Endometrium (tissue), 2 donors: ENCODE measurements at regions not wholly inside any gene's neighbourhood (a gene's known extent, or its start where the extent isn't known, plus 50 kb on each side); places are given as distances from the start of the nearest gene placed in this dataset.

Experiments
- FAIRE-seq: peaks from 2 replicates; lab custom pipeline; 2012; peaks lifted over from hg19 to GRCh38; lab: Jason Lieb, UNC
- donor health status: control.
- donor health status: control.

DNA sequence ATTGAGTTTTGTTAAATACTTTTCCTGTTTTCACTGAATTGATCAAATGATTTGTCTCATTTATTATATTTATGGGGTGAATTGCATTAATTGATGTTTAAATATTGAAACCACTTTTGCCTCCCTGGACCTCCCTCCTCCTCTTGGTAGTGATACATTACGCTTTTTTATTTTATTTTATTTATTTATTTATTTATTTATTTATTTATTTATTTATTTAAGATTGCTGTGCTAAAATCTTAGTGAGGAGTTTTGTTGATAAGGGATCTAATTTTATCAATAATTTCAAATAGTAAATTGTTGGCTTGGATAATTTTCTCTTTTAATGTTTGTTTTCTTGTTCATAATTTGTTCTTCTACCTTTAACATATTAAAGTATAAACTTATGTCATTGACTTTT is 1281.0 kb upstream of the NXPH2 start:
- no peak for FAIRE-seq

DNA sequence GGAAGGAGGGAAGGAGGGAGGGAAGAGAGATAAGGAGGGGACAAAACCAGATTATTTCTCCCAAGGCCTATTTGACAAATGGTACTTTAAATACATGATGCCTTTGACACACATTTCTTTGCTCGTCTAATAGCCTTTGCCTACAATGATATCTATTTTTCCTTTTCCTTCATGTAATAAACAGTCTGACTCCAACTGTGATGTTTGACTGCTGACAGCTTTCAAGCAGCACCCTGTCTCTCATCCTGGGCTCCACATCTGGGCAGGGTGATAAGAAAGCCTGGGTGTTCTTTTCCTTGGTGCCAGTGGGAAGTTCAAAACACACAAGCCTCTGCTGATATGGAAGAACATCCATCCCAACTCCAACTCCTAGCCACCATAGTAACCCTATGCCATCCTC is 1277.7 kb upstream of the NXPH2 start:
- no peak for FAIRE-seq

DNA sequence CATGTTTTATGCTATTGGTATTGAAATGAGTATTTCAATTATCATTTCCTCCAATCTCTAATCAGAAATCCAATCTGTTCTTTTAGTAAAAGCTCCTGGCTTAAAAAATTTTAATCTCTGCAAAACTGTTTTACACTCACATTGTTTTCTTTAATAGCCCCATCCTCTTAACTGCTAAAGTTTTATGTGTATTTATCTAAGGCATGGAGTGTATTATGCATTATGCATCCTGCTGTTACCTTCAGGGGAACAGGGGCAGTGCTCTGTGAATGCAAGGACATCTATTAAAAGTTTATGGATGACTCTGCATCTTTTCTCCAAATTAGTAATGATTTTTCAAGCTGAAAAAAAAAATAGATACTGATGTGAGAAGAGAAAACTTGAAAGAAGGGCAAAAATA is 1261.6 kb upstream of the NXPH2 start:
- no peak for FAIRE-seq

DNA sequence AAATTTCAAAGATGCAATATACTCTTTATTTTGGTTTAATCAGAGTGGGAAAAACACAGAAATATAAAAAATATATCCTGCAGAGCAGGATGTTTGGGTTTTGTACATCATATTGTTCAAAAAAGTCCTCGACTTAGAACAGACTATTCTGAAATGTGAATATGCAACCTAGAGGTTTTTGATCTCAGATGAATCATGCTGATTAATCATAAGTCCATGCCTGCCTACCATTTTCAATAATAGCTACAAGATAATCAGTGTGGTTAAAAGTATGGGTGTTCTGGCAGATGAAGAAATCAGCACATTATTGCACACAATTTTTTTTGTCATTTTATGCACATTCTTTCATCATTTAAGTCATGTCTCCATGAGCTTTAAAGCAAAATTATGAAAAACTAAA is 1261.0 kb upstream of the NXPH2 start:
- FAIRE-seq, result no peak

DNA sequence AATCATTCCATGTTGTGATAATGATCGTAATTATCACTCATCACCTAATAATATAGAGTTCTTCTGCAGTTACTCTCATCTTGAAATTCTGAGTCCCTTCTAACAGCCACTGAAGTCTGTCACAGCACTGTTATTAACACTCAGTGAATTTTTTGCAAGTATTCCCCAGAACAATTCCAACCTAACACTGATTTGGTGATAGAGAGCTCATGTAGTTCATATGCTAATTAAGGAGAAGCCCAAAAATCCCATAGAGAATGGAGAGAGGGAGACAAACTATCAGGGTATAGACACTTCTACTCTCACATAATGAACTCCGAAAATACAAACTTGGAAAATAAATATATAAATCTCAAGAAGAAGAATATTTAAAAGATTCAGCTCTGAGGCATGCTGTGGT is 1253.4 kb upstream of the NXPH2 start:
- FAIRE-seq, result no peak

DNA sequence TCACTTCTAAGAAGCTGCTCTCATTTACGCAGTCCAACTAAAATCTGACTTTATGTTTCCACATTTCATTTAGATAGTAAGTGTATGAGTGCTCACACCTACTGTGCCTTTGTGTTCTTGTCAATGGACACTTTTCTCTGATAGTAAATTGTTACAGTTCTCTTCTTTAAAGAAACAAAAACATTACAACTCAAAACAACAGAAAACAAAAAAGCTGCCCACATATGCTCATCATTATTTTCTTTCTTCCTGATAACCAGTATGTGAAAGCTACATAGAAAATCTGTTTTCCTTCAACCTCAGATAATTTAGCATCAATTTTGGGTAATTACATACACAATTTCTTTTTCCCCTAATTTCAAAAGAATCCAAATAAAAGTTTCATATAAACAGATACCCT is 1247.8 kb upstream of the NXPH2 start:
- peak; percentile 72 for FAIRE-seq

DNA sequence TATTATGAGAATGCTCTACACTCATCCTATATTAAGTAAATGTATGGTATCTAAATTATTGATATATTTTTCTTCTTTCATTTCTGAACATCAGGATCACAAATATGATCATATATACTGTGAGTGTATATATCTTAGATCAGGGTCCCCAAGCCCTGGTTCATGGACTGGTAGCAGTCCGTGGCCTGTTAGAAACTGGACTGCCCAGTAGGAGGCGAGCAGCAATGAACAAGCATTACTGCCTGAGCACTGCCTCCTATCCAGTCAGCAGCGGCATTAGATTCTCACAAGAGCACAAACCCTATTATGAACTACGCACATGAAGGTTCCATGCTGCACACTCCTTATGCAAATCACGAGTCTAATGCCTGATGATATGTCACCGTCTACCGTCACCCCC is 1247.1 kb upstream of the NXPH2 start:
- no peak for FAIRE-seq

DNA sequence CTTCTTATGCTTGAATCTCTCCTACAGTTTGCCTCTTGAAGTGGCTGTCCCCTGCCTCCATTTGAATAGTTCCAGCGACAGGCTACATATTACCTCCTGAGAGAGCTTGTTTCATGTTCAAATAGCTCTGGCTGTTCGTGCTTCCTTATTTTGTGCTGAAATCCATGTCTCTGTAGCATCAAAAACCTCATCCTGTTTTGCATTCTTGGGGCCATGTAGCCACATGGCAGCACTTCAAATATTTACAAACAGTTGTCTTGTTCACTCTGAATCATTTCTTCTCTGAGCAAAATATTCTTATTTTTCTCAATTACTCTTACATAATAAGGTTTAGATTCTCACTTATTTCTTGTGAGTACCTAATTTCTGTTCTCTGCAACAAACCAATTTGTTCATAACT is 1243.1 kb upstream of the NXPH2 start:
- peak; percentile 80 for FAIRE-seq

DNA sequence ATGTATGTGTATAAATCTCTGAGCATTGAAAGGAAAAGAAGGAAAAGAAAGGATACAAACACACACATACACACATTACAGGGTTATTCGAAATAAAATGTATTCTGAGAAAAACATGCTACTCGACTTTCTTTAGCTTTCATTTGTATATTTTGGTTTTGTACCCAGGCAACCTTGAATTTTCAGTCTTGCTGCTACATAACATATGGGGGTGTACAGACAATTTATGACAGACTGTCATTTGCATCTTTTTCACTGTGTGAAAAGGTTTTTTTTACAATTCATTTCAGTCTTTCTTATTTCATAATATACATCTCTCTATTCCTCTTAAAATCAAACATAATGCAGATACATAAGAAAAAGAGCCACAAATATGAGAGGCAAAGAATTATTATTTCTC is 1238.4 kb upstream of the NXPH2 start:
- FAIRE-seq, result no peak

DNA sequence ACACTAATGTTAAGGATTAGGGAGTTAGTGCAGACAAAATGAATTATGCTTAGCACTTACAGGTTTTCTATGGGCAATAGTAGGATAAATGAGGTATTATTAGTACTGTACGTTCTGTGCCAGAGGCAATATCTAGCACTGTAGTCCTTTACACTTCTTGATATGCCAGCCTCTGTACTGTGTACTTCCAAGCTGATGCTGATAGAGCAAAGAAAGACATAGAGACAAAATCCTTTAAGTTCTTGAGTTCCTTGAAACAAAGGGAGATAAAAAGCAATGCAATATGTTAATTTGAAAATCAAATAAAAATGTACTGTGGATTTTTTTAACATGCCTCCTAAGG is 1234.0 kb upstream of the NXPH2 start:
- FAIRE-seq, result no peak

DNA sequence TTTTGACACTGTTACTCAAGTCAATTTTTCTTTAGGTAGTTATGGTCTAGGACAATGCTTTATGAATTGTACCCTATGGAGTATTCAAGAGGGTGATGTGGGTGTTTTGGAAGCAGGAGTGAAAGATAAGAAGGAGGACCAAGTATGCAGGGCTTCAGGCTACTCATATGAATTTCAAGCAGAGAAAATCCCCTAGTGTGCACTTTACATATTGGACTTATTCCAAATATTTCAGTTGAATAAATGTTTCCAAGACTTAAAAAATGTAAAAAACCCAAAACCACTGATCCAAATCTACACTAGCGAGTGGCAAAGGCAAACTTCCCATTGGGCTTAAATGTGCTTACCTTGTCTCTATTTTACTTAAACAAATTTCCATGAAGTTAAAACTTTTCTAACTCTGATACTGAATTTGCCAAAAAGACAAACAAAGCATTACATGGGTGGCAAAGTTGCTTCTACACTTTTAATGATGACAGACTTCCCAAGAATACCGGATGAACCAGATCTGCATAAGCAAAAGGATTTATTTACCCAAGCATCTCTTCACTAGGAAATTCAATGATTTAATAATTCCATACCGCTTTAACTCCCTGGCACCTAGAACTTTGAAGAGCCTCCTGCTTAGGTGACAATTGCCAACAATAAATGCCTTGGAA is 1233.5 kb upstream of the NXPH2 start:
- FAIRE-seq, result no peak

DNA sequence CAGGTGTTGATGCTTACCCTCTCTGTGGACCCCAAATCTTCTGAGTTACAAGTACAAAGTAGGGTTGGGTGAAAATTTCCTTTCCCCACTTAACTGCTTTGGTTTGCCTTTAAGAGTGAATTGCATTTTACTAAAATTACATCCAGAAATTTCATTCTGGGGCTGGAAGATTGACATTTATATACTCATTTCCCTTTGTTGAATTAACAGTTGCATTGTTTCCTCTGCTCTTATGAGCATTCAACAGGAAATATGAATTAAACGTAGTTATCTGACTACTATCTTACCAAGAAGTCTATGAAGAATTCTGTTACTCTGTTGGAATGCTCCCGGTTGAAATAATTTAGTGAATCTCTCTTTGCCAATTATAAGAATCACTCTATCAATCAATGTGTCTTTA is 1231.1 kb upstream of the NXPH2 start:
- no peak for FAIRE-seq

DNA sequence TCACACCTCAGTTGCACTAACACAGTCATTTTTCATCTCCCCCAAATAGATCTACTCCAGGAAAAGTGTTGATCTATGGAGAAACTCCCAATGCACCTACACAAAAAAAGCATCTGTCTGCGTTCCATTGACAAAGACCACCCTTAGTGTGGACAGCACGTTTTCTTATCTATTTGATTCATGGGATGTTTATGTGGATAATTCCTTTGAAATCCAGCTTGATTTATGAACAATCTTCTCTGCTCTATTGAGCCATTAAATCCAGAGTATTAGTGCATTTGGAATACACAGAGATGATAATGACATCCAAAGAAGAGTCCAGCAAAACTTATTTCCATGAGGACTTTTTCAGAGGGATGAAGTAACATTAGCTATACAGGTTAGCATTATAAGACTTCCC is 1221.9 kb upstream of the NXPH2 start:
- FAIRE-seq, result no peak

DNA sequence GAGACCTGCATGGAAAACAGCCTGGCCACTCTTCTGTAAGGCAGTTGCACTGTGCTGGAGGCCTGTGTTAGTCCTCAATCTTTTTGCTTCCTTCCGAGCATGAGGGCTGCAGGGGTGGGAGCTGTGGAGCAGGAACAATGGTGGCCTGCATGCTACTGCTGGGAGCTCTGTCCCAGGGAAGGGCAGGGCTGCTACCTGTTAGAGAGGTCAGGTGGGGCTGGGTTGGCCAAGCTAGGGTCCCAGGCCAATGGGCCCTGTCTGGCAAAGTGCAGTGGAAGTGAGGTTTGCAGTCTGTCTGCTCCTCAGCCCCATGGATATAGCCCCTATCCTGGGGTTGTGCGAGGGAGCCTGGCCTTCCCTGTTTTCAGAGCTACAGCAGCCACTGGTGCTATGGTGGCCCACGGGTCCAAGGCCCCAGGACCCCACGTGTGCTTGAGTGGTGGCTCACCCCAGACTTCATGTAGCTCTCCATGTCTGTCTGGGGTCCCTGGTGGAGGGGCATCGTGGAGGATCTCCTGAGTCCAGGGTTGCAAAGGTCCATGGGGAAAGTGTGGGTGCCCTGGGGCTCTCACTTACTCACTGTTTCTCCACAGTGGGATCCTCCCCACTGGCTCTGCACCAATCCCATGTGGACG is 1212.6 kb upstream of the NXPH2 start:
- FAIRE-seq, result no peak

DNA sequence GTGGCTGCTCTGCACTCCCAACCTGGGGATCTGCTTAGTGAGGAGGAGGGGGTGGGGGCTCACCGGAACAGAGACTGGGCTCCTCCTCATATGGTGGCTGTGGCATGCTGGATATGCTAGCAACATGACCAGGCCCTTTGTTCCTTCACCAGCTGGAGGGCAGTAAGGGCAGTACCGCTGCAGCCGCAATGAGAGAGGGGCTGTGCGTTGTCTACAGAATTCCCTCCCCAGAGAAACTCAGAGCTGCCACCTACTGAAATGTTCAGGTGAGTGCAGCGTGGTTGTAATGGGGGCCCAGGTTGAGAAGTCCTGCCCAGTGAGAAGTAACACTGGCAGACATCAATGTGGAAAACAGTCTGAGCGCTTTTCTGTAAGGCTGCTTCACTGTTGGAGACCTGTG is 1211.9 kb upstream of the NXPH2 start:
- FAIRE-seq, result no peak

DNA sequence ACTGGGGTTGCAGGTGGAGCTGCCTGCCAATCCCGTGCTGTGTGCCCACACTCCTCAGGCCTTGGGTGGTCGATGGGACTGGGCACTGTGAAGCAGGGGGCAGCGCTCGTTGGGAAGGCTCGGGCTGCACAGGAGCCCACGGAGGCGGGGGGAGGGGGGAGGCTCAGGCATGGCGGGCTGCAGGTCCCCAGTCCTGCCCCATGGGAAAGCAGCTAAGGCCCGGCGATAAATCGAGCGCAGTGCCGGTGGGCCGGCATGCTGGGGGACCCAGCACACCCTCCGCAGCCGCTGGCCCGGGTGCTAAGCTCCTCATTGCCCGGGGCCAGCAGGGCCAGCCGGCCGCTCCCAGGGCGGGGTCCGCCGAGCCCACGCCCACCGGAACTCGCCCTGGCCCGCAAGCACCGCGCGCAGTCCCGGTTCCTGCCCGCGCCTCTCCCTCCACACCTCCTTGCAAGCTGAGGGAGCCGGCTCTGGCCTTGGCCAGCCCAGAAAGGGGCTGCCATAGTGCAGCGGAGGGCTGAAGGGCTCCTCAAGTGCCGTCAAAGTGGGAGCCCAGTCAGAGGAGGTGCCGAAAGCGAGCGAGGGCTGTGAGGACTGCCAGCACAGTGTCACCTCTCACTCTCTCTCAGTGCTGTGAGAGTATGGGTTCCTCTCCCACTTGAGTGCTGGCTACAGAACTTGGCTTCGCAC is 1210.6 kb upstream of the NXPH2 start:
- no peak for FAIRE-seq

DNA sequence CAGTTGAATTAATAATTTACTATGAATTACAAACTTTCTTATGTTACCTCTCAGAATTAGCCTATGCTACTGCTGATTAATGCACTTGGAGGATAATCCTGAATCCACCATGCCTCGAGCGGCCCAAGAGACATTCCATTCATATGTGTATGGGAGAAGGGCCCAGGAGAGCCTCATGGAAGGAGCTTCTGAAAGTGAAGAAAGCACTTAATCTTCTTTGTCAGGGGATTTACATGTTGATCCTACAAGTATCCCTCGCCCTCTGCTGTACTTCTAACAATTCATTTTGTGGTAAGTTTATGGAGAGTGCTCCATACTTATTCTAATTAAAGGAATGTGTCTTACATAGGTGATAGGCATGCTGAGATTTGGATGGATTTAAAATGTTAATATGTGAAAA is 1189.1 kb upstream of the NXPH2 start:
- no peak for FAIRE-seq

DNA sequence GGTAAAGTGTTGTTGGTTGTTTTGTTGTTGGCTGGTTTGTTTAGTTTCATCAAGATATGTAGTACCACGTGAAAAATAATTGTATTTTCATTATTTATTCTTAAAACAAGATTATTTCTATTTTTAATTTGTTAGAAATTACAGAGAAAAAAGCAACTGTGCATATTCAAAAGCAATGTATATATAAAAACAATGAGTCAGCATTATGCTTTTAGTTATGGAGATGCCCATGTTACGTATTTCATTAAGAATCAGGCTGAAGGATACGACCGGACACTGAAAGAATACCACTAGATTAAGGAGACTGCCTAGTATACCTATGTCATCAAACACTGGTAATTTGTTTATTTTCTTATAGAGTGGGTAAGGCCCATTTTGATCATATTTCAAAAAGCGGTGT is 1188.4 kb upstream of the NXPH2 start:
- no peak for FAIRE-seq

DNA sequence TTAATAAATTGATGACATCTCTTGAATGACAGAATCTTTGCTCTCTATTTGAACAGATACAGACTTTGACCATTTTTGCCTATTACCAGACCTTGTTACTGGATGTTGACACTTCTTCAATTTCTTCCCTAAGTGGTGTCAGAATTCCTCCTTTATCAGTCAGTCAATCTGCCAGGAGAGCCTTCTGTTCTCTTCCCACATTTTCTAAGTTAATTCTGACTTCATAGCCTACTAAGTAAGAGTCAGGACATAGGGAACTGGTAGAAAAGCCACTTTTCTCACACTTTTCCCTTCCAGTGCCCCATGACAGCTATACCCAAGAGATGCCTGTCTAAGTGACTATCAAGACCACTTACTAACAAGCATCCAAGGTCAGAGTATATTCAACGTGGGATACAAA is 1187.5 kb upstream of the NXPH2 start:
- FAIRE-seq, result no peak

DNA sequence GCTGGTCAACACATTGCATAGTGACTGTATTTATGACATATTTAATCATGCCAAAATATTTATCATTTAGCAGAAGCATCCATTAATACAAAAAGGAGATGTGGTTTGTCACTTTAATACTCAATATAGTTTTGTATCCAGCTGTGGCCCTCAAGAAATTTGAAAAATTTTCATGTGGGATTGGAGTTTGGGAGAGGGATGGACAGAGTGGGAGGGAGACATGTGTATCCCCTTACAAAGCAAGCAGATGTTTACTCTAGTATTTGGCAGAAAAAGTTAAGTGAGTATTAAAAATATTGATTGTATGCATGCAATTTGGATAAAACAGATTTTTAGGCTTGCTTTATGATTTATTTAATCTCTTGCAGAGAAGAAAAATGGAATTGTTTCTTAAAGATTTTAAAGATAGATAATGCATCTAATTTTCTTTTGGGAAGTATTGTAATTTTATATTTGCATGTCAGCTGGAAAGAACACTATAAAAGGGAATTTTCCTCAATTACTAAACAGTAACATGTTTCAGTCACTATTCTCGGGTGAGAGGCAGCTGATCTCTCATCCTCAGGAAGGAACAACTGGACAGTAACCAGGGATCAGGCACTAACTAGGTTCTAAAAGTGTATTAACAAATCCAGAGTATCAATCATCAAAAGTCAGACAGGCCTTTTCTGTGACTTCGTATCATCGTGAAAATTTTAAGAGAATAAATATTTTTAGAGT is 1184.7 kb upstream of the NXPH2 start:
- FAIRE-seq, result no peak

DNA sequence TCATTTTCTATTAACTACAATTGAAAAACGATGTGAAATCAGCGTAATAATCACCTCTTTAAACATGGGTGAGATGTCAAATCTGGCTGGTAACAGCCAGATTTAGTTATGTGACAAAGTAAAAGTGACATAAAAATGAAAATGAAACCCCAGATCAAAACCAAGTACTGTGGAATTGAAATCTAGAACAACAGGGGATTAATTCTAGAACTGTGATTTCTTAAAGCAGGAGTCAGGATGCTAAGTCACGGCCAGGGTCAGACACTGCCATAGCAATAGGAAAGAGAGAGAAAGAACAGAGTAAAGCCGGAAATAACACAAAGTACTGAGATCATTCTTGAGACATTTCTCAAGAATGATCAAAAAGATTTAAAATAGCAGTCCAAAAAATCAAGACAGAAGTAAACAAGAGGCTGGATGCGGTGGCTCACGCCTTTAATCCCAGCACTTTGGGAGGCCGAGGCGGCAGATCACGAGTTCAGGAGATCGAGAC is 1183.7 kb upstream of the NXPH2 start:
- no peak for FAIRE-seq

DNA sequence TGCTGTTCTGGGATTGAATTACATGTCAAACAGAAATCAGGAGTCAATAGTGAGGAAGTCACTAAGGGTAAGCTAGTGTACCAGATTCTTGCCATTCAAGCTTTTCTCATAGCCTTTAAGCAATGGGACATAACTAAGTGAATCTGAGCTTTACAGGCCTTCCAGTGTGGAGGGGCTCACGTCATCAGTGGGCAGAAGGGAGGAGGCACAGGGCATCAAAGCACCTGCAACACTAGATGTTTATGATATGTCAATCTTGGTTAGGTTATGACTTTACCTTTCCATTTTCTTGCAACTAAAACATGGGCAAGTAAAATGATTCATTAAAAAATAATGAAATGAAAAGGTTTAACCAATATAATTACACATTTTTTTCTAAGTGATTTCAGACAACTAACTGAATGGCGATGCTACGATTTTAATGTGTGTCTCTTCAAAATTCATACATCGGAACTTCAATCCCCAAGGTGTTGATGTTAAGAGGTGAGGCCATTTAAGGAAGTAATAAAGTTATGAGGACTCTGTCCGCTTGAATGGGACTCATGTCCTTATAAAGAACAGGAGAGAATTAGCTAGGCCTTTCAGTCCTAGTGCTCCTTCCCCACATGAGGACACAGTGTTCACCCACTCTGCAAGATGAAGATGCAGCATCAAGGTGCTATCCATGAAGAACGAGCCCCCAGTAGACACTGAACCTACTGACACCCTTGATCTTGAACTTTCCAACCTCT is 1169.2 kb upstream of the NXPH2 start:
- no peak for FAIRE-seq
